ENCODE measurements at regions not wholly inside any gene's neighbourhood (a gene's known extent, or its start where the extent isn't known, plus 50 kb on each side); places are given as distances from the start of the nearest gene placed in this dataset.
A peak's percentile ranks its signal among the peaks of the same experiment; 100 is the strongest.

GRCh38 chr13:99911965-99912566 is 59.5 kb downstream of the ZIC5 start:
- DNase-seq (ENCODE audit: low read depth in 2 of 2): no peak

GRCh38 chr13:99911069-99911964 is 60.2 kb downstream of the ZIC5 start:
- DNase-seq (ENCODE audit: low read depth in 2 of 2): no peak

DNA sequence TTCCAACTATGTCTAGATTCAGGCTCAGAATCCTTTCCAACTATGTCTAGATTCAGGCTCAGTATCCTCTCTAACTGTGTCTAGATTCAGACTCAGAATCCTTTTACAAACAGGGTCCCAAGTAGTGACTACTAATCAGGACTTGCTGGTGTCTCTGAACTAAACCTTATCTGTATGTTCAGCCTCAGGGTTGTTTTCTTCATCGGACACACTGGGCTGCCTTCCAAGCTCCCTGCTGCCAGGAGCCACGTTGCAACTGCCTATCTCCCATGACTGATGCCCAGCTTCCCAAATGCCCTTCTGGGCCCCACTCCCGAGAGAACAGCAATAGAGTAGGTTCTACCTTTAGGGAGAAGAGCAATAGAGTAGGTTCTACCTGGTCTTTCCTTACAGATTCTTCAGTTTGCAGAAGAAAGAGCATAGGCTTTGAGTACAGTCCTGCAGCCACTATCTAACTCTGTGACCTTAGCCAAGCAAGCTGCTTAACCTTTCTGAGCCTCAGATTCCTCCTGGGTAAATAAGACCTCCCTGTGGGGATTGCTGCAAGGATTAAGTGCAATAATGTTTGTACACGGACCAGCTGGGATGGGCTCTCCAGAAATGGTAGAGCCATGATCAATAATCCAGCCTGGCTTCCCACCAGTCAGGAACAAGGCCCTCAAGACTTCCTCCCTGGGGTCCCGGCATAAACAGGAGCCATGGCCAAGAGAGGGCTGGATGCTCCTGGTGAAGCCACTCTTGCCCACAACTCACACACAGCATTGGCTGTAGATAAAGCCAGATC is 61.5 kb downstream of the ZIC5 start:
- no peak for DNase-seq (ENCODE audit: low read depth in 2 of 2)

DNA sequence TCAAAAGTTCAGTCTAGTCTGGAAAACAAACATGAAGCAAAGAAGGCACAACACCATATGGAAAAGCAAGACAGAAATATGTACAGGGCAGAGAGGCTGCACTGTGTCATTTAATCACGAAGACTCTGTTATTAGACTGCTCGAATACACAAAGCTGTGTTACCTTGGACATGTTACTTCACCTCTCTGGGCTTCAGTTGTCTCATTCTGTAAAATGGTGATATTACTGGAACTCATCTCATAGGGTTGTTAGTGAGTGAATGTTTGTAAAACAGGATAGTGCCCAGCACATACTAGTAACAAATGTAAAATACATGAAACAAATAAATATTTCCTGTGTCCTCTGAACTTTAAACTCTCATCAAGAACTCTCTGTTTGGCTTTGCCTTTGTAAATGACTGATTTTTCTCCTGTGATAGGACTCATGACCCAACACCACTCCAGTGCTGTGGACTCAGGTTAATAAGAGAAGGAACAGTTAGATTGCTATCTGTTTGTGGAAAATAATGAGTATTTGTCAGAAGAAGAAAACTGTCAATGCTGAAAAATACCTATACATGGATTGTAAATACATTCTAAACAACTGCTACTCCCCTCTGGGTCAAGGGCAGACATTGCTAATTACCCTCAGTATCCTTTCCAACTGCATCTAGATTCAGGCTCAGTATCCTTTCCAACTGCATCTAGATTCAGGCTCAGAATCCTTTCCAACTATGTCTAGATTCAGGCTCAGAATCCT is 62.3 kb downstream of the ZIC5 start:
- DNase-seq (ENCODE audit: low read depth in 2 of 2): no peak

DNA sequence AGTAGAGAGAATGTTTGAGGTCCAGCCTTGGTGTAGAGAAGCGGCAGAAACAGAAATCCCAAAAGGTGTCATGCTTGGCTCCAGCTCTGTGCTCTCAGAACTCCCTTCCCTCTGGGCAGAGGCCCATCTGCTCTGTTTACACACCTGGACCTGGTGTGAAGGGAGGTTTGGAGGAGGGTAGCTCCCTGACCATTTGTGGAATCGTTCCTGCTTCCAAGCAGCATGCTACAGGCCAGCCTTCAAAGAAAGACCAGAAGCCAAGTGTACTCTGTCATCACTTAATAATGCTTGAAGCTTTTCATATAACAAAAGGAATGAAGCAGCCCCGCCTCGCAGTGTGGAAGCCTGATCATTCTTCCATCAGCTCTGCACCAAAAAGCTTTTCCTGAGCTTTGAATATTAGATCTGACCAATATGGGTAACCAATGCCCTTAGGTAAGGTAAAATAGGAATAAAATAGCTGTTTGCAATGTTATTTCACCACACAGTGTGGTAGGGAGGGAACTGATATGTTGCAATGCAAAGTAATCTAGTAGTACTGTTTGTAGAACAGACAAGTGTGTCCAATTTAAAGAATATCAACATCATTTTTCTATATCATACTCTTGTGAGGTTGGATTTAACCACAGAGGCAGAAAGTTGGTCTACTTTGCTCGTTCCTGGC is 63.3 kb downstream of the ZIC5 start:
- DNase-seq (ENCODE audit: low read depth in 2 of 2): no peak

- no peak for DNase-seq (ENCODE audit: low read depth in 2 of 2)
These were observed 63.9 kb downstream of the ZIC5 start for GRCh38 chr13:99907627-99908026.

DNA sequence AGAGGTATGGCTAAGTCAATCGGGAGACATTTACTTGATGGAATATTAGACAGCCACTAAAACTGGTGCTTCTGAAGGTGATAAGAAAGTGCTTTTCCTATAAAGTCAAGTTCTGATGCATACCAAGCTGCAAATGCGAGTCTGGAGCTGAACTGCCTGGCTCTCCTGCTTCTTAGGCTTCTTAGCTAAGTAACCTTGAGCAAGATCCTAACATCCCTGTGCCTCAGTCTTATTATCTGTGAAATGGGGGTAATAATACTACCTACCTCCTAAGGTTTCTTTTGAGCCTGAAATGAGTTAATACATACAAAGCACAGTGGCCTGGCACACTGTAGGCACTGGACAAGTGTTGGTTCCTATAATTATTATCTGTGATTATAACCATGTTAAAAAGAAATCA is 64.5 kb downstream of the ZIC5 start:
- no peak for DNase-seq (ENCODE audit: low read depth in 2 of 2)

GRCh38 chr13:99905814-99906213 is 65.8 kb downstream of the ZIC5 start:
- no peak for DNase-seq (ENCODE audit: low read depth in 2 of 2)

- no peak for DNase-seq (ENCODE audit: low read depth in 2 of 2)
These were observed 66.3 kb downstream of the ZIC5 start for GRCh38 chr13:99905224-99905623.

- no peak for DNase-seq (ENCODE audit: low read depth in 2 of 2)
These were observed 68.4 kb downstream of the ZIC5 start for GRCh38 chr13:99903140-99903539.

DNA sequence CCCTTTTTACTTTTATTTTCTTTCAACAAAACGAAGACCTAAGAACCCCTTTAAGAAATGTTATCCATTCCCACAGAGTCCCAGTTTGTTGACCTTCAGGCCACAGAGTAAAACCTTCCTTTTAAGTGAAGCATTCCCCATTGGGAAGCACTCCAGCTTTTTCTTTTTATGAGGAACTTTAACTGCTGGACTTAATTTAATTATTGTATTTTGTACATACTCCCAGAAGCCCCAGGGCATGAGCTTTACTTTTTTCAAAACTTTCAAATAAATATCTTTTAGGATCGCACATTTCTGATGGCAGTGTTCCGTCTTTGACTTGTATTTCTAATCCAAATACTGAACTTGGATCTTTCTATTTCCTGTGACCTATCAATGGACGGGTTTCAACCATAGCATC is 68.9 kb downstream of the ZIC5 start:
- DNase-seq (ENCODE audit: low read depth in 2 of 2): no peak

DNA sequence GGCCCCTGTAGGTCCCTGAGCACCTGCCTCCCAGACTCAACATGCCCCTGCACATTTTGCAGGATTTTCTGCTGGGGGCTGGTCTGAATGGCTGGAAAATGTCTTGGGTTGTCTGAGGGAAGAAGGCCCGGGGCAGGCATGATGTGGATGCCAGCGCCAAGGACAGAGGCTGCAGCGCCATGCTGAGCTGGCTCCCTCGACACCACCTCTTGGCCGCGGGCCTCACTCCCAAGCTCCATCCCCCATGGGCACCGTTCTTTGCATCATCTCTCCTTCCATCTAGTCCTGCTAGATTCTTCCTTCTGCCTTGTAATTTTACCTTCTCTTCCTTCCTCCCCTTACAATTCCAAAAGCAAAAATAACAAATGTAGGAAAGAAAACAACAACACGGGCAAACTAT is 70.6 kb downstream of the ZIC5 start:
- DNase-seq (ENCODE audit: low read depth in 2 of 2): no peak

GRCh38 chr13:99898421-99898820 is 73.1 kb downstream of the ZIC5 start:
- no peak for DNase-seq (ENCODE audit: low read depth in 2 of 2)

GRCh38 chr13:99897076-99897440 is 74.5 kb downstream of the ZIC5 start:
- no peak for DNase-seq (ENCODE audit: low read depth in 2 of 2)

DNA sequence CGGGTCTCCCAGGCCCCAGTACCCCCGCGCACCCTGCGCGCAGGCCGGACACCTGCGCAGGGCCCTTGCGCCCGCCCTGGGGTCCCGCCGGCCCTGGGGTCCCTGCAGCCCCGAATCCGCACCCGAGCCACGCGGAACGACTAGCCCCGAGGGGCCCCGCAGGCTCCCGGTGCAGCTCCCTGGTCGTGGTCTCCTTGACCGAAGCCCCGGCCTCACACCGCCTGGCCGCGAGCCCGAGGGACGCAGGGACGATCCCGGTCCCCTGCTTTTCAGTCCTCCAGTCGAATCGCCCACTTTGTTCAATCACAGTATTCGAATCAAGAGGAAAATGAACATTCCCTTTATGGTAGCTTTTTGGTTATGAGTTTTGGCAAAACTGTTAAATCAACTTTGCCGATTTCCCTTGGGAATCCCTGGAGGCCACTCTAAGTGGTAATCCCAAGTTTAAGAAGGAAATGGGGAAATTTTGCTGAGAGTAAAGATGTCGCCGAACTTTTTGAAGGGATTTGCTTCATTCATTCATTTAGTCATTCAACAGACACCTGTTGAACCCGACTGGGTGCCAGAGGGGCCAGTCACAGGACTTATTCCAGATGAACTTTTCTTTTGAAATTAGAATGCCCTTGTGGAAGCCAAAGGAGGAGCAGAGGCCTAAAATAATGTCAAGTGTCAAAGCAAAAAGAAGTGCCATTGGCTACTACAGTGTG is 75.0 kb downstream of the ZIC5 start:
- no peak for DNase-seq (ENCODE audit: low read depth in 2 of 2)

DNA sequence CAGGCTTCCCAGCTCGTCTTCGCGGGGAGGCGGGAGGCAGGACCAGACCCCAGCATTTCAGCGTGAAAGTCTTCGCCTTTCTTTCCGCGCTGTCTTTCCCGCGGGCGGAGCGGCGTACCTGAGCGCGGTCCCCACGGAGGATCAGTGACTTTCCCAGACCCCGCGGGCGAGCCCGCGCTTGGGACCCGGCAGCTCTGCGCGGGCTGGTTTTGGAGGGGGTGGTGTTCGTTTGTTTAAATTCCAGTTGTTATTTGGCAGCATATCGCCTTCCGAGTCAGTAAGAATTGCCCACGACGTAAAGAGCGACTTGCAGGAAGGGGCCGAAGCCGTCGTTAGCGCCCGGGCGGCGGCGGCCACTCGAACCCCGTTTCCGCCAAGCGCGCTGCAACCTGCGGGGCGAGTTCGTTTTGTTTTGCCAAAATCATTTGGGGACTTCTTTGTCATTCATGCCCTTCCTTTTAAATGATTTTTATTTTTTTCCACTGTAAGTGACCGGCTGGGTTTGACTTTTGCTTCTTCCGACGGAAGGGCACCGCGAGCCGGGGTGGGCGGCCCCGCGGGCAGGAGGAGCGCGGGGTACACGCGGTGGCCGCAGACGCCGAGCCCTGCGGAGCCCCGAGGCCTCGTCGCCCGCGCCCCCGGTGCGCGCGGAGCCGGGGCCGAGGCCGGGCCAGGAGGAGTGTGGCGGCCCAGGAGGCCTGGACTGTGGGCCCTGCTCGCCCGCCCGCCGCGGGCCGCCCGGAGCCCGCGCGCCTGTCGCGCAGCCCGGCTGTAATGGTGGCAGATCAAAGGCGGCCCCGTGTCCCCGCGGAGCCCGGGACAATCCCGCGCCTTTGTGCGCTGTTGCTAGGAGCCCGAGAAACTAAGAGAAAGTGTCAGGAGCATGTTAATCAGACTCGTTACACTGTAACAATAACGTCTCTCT is 75.9 kb downstream of the ZIC5 start:
- DNase-seq (ENCODE audit: low read depth in 2 of 2): no peak

- DNase-seq (ENCODE audit: low read depth in 2 of 2): peak; percentile 9 to 17
These were observed 76.6 kb downstream of the ZIC5 start for GRCh38 chr13:99894840-99895443.

GRCh38 chr13:99894105-99894839 is 77.3 kb downstream of the ZIC5 start:
- no peak for DNase-seq (ENCODE audit: low read depth in 2 of 2)
